Prostate gland (tissue), 2 donors: ENCODE measurements at regions not wholly inside any gene's neighbourhood (a gene's known extent, or its start where the extent isn't known, plus 50 kb on each side); places are given as distances from the start of the nearest gene placed in this dataset.

ENCODE experiments used
- POLR2A ChIP-seq: fragments of 450-650 bp; IDR thresholded peaks from one replicate; pipeline ENCODE4 v1.6.1; 2016; ENCODE audit warnings: antibody characterized with exemption, mild to moderate bottlenecking
- TF ChIP-seq, protein P1 (sequence below), 4 experiments: fragments of 200-600 bp in 2 of 4; fragments of 450-650 bp in 2 of 4; sonication (generic) in 2 of 4; IDR thresholded peaks; 1 replicate in 3 of 4; 2 replicates in 1 of 4; pipeline ENCODE4 v1.5.1; 2016 to 2019; ENCODE audit warnings: antibody characterized with exemption in 4 of 4, mild to moderate bottlenecking in 2 of 4, moderate library complexity in 2 of 4

DNA sequence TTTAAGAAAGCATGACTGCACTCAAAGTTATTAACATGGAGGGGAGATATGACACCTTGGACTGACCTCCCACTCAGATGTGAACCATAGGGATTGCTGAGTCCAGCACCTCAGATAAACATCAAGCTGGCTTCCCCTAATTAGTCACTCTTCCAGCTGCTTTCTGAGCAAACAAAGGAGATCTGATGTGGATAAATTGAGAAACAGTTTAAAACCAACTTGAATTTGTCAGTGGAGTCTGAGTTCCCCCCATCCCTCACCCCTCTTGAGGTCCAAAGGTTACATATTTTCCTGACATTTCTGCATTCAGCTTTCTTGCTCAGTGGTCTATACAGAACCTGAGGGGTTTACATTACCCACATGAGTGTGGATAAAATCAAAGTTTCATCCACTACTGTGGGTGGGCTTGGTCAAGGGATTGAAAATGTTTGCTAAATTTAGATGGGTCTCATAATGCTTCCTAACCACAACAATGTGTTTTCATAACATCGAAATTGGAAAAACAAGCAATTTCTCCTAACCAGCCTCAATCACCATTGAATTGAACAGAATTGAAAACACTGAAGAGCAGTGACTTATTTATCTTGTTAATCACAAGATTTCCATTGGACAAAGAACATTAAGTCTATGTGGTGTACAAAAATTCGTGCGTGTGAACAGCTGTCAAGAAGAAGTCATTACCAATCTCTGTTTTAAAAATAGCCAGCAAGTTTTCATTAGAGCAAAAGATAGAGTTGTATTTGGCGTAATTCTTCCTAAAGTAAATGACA is 292.3 kb downstream of the METTL15 start:
- TF ChIP-seq, protein P1, sequence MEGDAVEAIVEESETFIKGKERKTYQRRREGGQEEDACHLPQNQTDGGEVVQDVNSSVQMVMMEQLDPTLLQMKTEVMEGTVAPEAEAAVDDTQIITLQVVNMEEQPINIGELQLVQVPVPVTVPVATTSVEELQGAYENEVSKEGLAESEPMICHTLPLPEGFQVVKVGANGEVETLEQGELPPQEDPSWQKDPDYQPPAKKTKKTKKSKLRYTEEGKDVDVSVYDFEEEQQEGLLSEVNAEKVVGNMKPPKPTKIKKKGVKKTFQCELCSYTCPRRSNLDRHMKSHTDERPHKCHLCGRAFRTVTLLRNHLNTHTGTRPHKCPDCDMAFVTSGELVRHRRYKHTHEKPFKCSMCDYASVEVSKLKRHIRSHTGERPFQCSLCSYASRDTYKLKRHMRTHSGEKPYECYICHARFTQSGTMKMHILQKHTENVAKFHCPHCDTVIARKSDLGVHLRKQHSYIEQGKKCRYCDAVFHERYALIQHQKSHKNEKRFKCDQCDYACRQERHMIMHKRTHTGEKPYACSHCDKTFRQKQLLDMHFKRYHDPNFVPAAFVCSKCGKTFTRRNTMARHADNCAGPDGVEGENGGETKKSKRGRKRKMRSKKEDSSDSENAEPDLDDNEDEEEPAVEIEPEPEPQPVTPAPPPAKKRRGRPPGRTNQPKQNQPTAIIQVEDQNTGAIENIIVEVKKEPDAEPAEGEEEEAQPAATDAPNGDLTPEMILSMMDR (IDR thresholded peaks at IDR 0.05): no peak
- no peak for TF ChIP-seq POLR2A
